ENCODE measurements at regions not wholly inside any gene's neighbourhood (a gene's known extent, or its start where the extent isn't known, plus 50 kb on each side); places are given as distances from the start of the nearest gene placed in this dataset.

DNA sequence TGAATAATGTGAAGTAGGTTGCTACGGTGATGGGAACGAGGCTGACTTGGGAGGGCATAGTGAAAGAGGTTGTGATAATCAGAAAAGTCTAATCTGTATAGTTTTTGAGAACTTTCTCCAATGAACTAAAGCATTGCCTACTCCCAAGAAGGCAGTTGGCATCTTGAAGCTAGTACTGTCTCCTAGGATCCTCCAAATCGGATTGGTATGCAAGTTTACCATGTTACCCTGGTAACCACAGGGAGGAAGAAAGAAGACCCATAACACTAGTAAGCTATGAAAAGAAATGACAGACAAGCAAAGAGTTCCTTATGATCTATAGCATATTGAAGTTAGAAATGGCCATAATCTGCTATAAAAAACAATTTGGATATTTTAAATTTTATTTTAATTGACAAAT lies 127.2 kb upstream of the SYNPR start:
- 60 to 61% methylated on average over 3 of the region's 3 CpGs for WGBS, 2 donors

DNA sequence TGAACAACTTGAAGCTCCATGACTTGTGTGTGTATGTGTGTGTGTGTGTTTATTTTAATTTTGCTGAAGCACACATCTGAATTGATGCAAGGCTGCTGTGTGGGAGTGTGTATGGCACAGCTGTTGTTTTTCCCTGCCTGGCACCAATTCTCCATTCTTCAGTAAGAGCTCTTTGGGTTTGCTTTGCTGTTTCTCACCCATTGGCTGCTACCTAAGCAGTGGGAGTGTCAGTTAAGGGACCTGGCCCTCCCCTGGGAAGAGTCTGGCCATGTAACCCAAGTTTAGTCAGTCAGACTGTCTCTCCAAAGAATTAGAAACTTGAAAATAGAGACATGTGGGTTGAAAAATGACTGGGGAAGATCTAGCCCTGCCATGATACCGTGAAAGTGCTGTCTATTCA lies 126.2 kb upstream of the SYNPR start:
- no peak for DNase-seq (ENCODE audit: low spot score in 2 of 2)
- Histone ChIP-seq H3K36me3 (no peaks in the 10 kb centered on the region), H3K27ac (no peak overlapping the region), H3K4me1 (no peaks in the 10 kb centered on the region), H3K4me3 (no peak overlapping the region), H3K9me3 (no peaks in the 10 kb centered on the region), H3K27me3 (no peaks in the 10 kb centered on the region)
- TF ChIP-seq, protein P1, sequence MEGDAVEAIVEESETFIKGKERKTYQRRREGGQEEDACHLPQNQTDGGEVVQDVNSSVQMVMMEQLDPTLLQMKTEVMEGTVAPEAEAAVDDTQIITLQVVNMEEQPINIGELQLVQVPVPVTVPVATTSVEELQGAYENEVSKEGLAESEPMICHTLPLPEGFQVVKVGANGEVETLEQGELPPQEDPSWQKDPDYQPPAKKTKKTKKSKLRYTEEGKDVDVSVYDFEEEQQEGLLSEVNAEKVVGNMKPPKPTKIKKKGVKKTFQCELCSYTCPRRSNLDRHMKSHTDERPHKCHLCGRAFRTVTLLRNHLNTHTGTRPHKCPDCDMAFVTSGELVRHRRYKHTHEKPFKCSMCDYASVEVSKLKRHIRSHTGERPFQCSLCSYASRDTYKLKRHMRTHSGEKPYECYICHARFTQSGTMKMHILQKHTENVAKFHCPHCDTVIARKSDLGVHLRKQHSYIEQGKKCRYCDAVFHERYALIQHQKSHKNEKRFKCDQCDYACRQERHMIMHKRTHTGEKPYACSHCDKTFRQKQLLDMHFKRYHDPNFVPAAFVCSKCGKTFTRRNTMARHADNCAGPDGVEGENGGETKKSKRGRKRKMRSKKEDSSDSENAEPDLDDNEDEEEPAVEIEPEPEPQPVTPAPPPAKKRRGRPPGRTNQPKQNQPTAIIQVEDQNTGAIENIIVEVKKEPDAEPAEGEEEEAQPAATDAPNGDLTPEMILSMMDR (IDR thresholded peaks at IDR 0.05) = no peak
- no peak for TF ChIP-seq EP300 (IDR thresholded peaks at IDR 0.05)
- no peak for TF ChIP-seq POLR2A (IDR thresholded peaks at IDR 0.05)
- WGBS, 2 donors = 85 to 88% methylated on average over 1 of the region's 1 CpG

More for the DNA sequence above, 127.2 kb upstream of the SYNPR start:
- Histone ChIP-seq H3K4me3 (no peak overlapping the region), H3K36me3 (no peaks in the 10 kb centered on the region), H3K27me3 (no peaks in the 10 kb centered on the region), H3K4me1 (no peaks in the 10 kb centered on the region), H3K27ac (no peak overlapping the region), H3K9me3 (no peaks in the 10 kb centered on the region)
- no peak for DNase-seq (ENCODE audit: low spot score in 2 of 2)
- no peak for TF ChIP-seq POLR2A (IDR thresholded peaks at IDR 0.05)
- TF ChIP-seq, protein P1 (IDR thresholded peaks at IDR 0.05) = no peak
- no peak for TF ChIP-seq EP300 (IDR thresholded peaks at IDR 0.05)

DNA sequence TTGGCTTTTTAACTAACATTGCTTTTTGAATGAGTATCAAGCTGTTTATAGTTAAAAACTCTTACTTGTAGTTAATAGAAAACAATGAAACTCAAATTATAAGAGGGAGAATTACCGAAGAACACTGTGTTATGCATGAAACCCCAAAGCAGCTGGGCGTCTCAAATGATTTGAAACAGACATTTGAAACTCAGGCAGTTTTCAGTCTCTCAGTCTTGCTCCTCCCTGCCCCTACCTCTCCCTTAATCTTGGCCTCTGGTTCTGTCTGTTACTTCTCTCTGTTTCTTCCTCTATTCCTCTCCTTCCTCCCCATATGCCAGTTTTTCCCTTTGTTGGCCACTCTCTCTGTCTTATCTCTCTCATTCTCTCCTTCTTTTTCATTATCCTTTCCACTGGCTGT lies 118.3 kb upstream of the SYNPR start:
- no peak overlapping the region for H3K4me3 ChIP-seq
- H3K4me1 ChIP-seq = no peaks in the 10 kb centered on the region
- 46 to 47% methylated on average over 2 of the region's 2 CpGs for WGBS, 2 donors
- no peaks in the 10 kb centered on the region for H3K36me3 ChIP-seq
- H3K27me3 ChIP-seq = no peaks in the 10 kb centered on the region
- no peak overlapping the region for H3K27ac ChIP-seq
- no peak for TF ChIP-seq EP300 (IDR thresholded peaks at IDR 0.05)
- TF ChIP-seq, protein P1 (IDR thresholded peaks at IDR 0.05) = no peak
- no peak for TF ChIP-seq POLR2A (IDR thresholded peaks at IDR 0.05)
- DNase-seq (ENCODE audit: low spot score in 2 of 2) = no peak
- no peaks in the 10 kb centered on the region for H3K9me3 ChIP-seq

DNA sequence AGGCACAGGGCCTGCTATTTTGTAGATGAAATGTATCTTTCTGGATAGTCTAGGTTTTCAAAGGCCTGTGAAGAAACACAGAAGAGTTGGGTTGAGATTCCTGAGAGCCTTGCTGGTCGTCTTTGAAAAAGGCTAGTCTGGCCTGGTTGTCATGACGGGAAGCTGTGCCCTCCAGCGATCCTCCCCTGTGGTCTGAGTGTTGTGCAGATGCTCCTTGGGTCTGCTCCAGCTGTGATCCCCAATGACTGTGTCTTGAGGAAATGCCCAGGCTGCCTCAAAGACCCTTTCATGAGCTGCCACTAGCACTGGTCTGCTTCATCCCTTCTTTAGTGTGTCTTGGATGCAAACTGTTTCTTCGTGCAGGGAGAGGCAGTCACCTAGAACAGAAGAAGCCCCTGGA lies 111.0 kb upstream of the SYNPR start:
- no peaks in the 10 kb centered on the region for H3K36me3 ChIP-seq
- no peaks in the 10 kb centered on the region for H3K27me3 ChIP-seq
- no peak overlapping the region for H3K4me3 ChIP-seq
- no peak overlapping the region for H3K27ac ChIP-seq
- no peaks in the 10 kb centered on the region for H3K4me1 ChIP-seq
- WGBS, 2 donors = 32 to 74% methylated on average over 4 of the region's 4 CpGs
- no peaks in the 10 kb centered on the region for H3K9me3 ChIP-seq
- no peak for TF ChIP-seq EP300 (IDR thresholded peaks at IDR 0.05)
- TF ChIP-seq, protein P1 (IDR thresholded peaks at IDR 0.05) = no peak
- TF ChIP-seq POLR2A (IDR thresholded peaks at IDR 0.05) = no peak
- no peak for DNase-seq (ENCODE audit: low spot score in 2 of 2)

DNA sequence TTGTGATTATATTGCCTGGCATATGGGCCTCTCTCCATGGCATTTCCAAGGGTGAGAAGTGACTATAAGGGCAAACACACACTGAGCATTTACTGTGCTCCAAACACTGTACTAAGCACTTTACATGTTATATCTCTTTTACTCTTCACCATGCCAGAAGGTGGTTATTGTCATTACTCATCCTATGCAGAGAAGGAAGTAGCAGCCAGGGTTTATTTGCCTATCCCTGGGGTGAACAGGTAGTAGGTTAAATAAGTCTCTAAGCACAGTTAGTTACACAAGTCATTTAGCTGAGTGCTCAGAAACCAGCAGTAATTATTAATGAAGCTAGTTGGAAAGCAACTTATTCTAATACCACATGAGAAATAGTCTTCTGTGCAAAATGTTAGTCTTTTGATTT lies 109.9 kb upstream of the SYNPR start:
- H3K27ac ChIP-seq = no peak overlapping the region
- H3K27me3 ChIP-seq = no peaks in the 10 kb centered on the region
- H3K4me3 ChIP-seq = no peak overlapping the region
- H3K36me3 ChIP-seq = no peaks in the 10 kb centered on the region
- TF ChIP-seq, protein P1 (IDR thresholded peaks at IDR 0.05) = no peak
- TF ChIP-seq POLR2A (IDR thresholded peaks at IDR 0.05) (no peak), EP300 (IDR thresholded peaks at IDR 0.05) (no peak)
- no peaks in the 10 kb centered on the region for H3K4me1 ChIP-seq
- H3K9me3 ChIP-seq = peaks cover 0 to 8% (median 1%) of the 10 kb centered on the region in 4 donors
- DNase-seq (ENCODE audit: low spot score in 2 of 2) = no peak

Measured in tibial nerve (tissue), 4 donors.